Coronary artery (tissue), 2 donors: ENCODE measurements at regions not wholly inside any gene's neighbourhood (a gene's known extent, or its start where the extent isn't known, plus 50 kb on each side); places are given as distances from the start of the nearest gene placed in this dataset.

Experiments
- DNase-seq: peaks from one replicate; pipeline ENCODE4 v3.0.0-alpha.2; 2017; ENCODE audit warnings: low spot score
- H3K27ac ChIP-seq, 2 donors: fragments of 200-600 bp; sonication (generic); one replicate each; pipeline ENCODE4 v1.5.1; 2016 to 2019
- H3K4me3 ChIP-seq: fragments of 200-600 bp; sonication (generic); 2 replicates; pipeline ENCODE4 v1.5.1; 2016; ENCODE audit warnings: mild to moderate bottlenecking, moderate library complexity
- CTCF ChIP-seq: fragments of 200-600 bp; sonication (generic); IDR thresholded peaks from one replicate; pipeline ENCODE4 v1.5.1; 2019; ENCODE audit warnings: antibody characterized with exemption

GRCh38 chr6:95286874-95287273 is 290.5 kb upstream of the MANEA start:
- H3K27ac ChIP-seq, result no peak overlapping the region
- DNase-seq, result no peak
- no peak overlapping the region for H3K4me3 ChIP-seq
- no peak for TF ChIP-seq CTCF

GRCh38 chr6:95288251-95288650 is 289.1 kb upstream of the MANEA start:
- H3K27ac ChIP-seq, result no peak overlapping the region
- TF ChIP-seq CTCF, result no peak
- DNase-seq, result no peak
- no peak overlapping the region for H3K4me3 ChIP-seq

GRCh38 chr6:95292011-95292410 is 285.3 kb upstream of the MANEA start:
- Histone ChIP-seq H3K27ac (no peak overlapping the region), H3K4me3 (no peak overlapping the region)
- TF ChIP-seq CTCF, result no peak
- no peak for DNase-seq

- no peak overlapping the region for H3K4me3 ChIP-seq
- no peak for TF ChIP-seq CTCF
- no peak overlapping the region for H3K27ac ChIP-seq
- DNase-seq, result no peak
Observed at GRCh38 chr6:95293257-95293656, 284.1 kb upstream of the MANEA start.

GRCh38 chr6:95294043-95294442 is 283.3 kb upstream of the MANEA start:
- DNase-seq, result no peak
- Histone ChIP-seq H3K4me3 (no peak overlapping the region), H3K27ac (no peak overlapping the region)
- no peak for TF ChIP-seq CTCF

GRCh38 chr6:95309545-95309944 is 267.8 kb upstream of the MANEA start:
- TF ChIP-seq CTCF, result no peak
- Histone ChIP-seq H3K27ac (no peak overlapping the region), H3K4me3 (no peak overlapping the region)
- DNase-seq, result no peak

- TF ChIP-seq CTCF, result no peak
- Histone ChIP-seq H3K27ac (no peak overlapping the region), H3K4me3 (no peak overlapping the region)
- DNase-seq, result no peak
Observed at GRCh38 chr6:95318137-95318536, 259.2 kb upstream of the MANEA start.
